ENCODE measurements at regions not wholly inside any gene's neighbourhood (a gene's known extent, or its start where the extent isn't known, plus 50 kb on each side); places are given as distances from the start of the nearest gene placed in this dataset.
A peak's percentile ranks its signal among the peaks of the same experiment; 100 is the strongest.

DNA sequence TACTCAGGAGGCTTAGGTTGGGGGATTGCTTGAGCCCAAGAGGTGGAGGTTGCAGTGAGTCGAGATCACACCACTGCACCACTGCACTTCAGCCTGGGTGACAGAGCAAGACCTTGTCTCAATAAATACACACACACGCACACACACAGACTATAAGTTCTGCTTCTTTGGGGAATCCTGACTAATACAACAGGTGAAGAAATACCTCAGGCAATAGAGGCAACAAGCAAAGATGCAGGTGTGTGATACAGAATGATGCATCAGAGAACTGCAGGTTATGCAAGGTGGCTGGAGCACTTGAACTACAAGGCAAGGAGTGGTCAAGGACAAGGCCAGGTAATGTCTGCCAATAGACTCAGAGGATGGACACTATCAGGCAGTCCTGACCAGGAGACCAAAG lies 117.6 kb upstream of the ZNF678 start:
- in situ Hi-C loops (cut with MboI; ENCODE audit: low pct_unique_long_range_greater_than_20kb in 2 of 9, low sequenced_read_pairs in 9 of 9, unreplicated experiment in 9 of 9) = loop anchor here in 5 of 9 experiments (25.0 kb wide), 4 partner anchors 108 to 808 kb away; partner anchors contain the start of gene CDC42BPA (in 1 of the 5)
- H3K27ac ChIP-seq = no peak overlapping the region
- peaks cover 0 to 4% of the 10 kb centered on the region in 2 donors for H3K4me1 ChIP-seq (replicated peaks in 1 of 2)
- no peak for ATAC-seq (replicated peaks in 6 of 8)
- no peak overlapping the region for H3K4me3 ChIP-seq
- WGBS, 10 experiments = 81 to 100% (median 100%) methylated on average over 1 to 2 of the region's 2 CpGs; no CpG with 5 or more reads in 5 of the 10 experiments

GRCh38 chr1:227445092-227445674 lies 118.2 kb upstream of the ZNF678 start:
- WGBS, 10 experiments = 0 to 100% (median 69%) methylated on average over 1 to 4 of the region's 4 CpGs
- in situ Hi-C loops (cut with MboI; ENCODE audit: low pct_unique_long_range_greater_than_20kb in 2 of 9, low sequenced_read_pairs in 9 of 9, unreplicated experiment in 9 of 9) = loop anchor here in 5 of 9 experiments (25.0 kb wide), 4 partner anchors 108 to 808 kb away; partner anchors contain the start of gene CDC42BPA (in 1 of the 5)

DNA sequence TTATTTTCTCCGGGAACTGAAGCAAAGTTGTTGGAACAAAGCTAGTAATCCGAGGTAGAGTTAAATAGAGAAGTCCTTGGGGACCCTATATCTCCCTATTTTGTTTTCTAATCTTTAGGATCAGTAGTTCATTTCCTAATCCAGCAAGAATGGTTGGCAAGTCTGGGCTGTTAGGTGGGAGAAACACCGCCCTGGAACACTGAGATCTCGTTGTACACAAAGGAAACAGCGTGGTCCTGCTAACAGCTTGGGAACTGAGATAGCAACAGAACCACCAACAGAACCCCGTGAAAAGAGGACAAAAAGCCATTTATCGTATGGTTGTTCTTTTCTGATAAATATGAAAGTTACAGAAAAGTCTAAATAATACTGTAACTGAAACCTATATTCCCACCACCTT lies 121.9 kb upstream of the CDC42BPA start:
- WGBS, 10 experiments = 34 to 90% (median 79%) methylated on average over 2 to 7 of the region's 7 CpGs
- ATAC-seq (replicated peaks in 6 of 8) = no peak
- in situ Hi-C loops (cut with MboI; ENCODE audit: low pct_unique_long_range_greater_than_20kb in 2 of 9, low sequenced_read_pairs in 9 of 9, unreplicated experiment in 9 of 9) = loop anchor here in 5 of 9 experiments (25.0 kb wide), 4 partner anchors 103 to 803 kb away; partner anchors contain the start of gene CDC42BPA (in 1 of the 5)
- Histone ChIP-seq H3K4me1 (replicated peaks in 1 of 2) (no peaks in the 10 kb centered on the region), H3K27ac (no peak overlapping the region), H3K4me3 (no peak overlapping the region)

More at GRCh38 chr1:227445092-227445674, 118.2 kb upstream of the ZNF678 start:
- no peak overlapping the region for H3K27ac ChIP-seq
- H3K4me1 ChIP-seq (replicated peaks in 1 of 2) = peaks cover 0 to 4% of the 10 kb centered on the region in 2 donors
- no peak overlapping the region for H3K4me3 ChIP-seq
- ATAC-seq (replicated peaks in 6 of 8) = no peak

GRCh38 chr1:227437495-227438008 lies 119.3 kb upstream of the CDC42BPA start:
- peak; percentile 57 to 88 (median 78) for ATAC-seq (replicated peaks in 6 of 8)
- Histone ChIP-seq H3K4me3 (peak overlapping the region in 1 of 5 donors; percentile 17), H3K4me1 (replicated peaks in 1 of 2) (no peaks in the 10 kb centered on the region), H3K27ac (no peak overlapping the region)
- 0 to 44% (median 32%) methylated on average over 2 to 7 of the region's 7 CpGs; no CpG with 5 or more reads in 2 of the 10 experiments for WGBS, 10 experiments
- in situ Hi-C loops (cut with MboI; ENCODE audit: low pct_unique_long_range_greater_than_20kb in 2 of 9, low sequenced_read_pairs in 9 of 9, unreplicated experiment in 9 of 9) = loop anchor here in 6 of 9 experiments (10.0 to 25.0 kb wide), 5 partner anchors 100 to 803 kb away; partner anchors contain the start of gene CDC42BPA (in 1 of the 6)

DNA sequence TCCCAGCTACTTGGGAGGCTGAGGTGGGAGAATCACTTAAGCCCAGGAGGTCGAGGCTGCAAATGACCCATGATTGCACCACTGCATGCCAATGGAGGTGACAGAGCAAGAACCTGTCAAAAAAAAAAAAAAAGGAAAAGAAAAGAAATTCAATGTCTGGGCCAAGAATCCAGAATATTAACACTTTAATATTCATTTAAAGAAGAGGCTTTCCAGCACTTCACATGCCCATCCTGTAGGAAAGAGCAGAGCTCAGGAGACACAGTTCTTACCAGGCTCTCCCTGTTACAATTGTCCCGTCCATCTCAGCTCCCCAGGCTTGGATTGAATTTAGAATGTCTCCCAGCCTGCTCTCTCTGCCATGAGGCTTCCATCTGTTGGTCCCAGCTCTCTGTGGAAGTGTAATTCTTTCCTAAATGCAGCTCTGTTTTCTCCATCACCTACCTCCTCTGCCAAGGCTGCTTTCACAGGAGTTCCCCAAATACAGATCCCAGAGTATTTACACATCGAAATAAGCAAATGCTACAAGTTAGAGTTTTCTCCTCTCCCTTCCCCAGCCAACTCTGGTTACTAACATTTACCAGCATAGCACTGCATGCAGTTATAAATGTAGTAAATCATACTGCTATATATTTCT lies 116.6 kb upstream of the CDC42BPA start:
- Histone ChIP-seq H3K4me3 (no peak overlapping the region), H3K27ac (no peak overlapping the region), H3K4me1 (replicated peaks in 1 of 2) (peaks cover 8 to 13% of the 10 kb centered on the region in 2 donors)
- in situ Hi-C loops (cut with MboI; ENCODE audit: low pct_unique_long_range_greater_than_20kb in 2 of 9, low sequenced_read_pairs in 9 of 9, unreplicated experiment in 9 of 9) = loop anchor here in 6 of 9 experiments (10.0 to 25.0 kb wide), 5 partner anchors 98 to 800 kb away; partner anchors contain the start of gene CDC42BPA (in 1 of the 6)
- ATAC-seq (replicated peaks in 6 of 8) = no peak
- 0 to 100% (median 81%) methylated on average over 1 to 3 of the region's 3 CpGs; no CpG with 5 or more reads in 1 of the 10 experiments for WGBS, 10 experiments

DNA sequence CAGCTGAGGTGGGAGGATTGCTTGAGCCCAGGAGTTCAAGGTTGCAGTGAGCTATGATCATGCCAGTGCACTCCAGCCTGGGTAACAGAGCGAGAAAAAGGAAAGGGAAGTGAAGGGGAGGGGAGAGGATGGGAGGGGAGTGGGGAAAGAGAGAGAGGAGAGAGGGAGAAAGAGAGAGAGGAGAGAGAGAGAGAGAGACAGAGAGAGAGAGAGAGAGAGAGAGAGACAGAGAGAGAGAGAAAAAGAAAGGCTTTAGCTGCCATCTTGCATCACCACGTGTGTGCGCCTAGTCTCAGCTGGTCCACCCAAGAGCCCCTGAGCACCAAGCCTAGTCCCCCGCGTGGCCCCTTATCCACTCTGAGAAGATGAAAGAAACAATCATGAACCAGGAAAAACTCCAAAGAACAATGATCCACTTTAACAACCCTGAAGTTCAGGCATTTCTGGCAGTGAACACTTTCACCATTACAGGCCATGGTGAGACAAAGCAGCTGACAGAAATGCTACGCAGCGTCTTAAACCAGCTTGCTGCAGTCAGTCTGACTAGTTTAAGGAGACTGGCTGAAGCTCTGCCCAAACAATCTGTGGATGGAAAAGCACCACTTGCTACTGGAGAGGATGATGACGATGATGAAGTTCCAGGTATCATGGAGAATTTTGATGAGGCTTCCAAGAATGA lies 115.5 kb upstream of the CDC42BPA start:
- in situ Hi-C loops (cut with MboI; ENCODE audit: low pct_unique_long_range_greater_than_20kb in 2 of 9, low sequenced_read_pairs in 9 of 9, unreplicated experiment in 9 of 9) = loop anchor here in 6 of 9 experiments (10.0 to 25.0 kb wide), 5 partner anchors 97 to 799 kb away; partner anchors contain the start of gene CDC42BPA (in 1 of the 6)
- Histone ChIP-seq H3K4me1 (replicated peaks in 1 of 2) (peaks cover 12 to 24% of the 10 kb centered on the region in 2 donors), H3K27ac (no peak overlapping the region)

GRCh38 chr1:227432981-227433380 lies 114.7 kb upstream of the CDC42BPA start:
- no peak overlapping the region for H3K27ac ChIP-seq
- ATAC-seq (replicated peaks in 6 of 8) = no peak
- WGBS, 10 experiments = 83 to 100% (median 96%) methylated on average over 1 to 3 of the region's 3 CpGs; no CpG with 5 or more reads in 3 of the 10 experiments
- in situ Hi-C loops (cut with MboI; ENCODE audit: low pct_unique_long_range_greater_than_20kb in 2 of 9, low sequenced_read_pairs in 9 of 9, unreplicated experiment in 9 of 9) = loop anchor here in 6 of 9 experiments (10.0 to 25.0 kb wide), 5 partner anchors 96 to 798 kb away; partner anchors contain the start of gene CDC42BPA (in 1 of the 6)
- H3K4me1 ChIP-seq (replicated peaks in 1 of 2) = peaks cover 12 to 24% of the 10 kb centered on the region in 2 donors
- no peak overlapping the region for H3K4me3 ChIP-seq

More for the DNA sequence above, 115.5 kb upstream of the CDC42BPA start:
- 80 to 100% (median 94%) methylated on average over 1 to 6 of the region's 8 CpGs; no CpG with 5 or more reads in 1 of the 10 experiments for WGBS, 10 experiments
- no peak for ATAC-seq (replicated peaks in 6 of 8)
- no peak overlapping the region for H3K4me3 ChIP-seq

- peak overlapping the region; percentile 75 to 83 for H3K27ac ChIP-seq
- 33 to 100% (median 100%) methylated on average over 1 of the region's 1 CpG; no CpG with 5 or more reads in 4 of the 10 experiments for WGBS, 10 experiments
- H3K4me1 ChIP-seq (replicated peaks in 1 of 2) = peaks cover 12 to 24% of the 10 kb centered on the region in 2 donors
- no peak for ATAC-seq (replicated peaks in 6 of 8)
- no peak overlapping the region for H3K4me3 ChIP-seq
- in situ Hi-C loops (cut with MboI; ENCODE audit: low pct_unique_long_range_greater_than_20kb in 2 of 9, low sequenced_read_pairs in 9 of 9, unreplicated experiment in 9 of 9) = loop anchor here in 6 of 9 experiments (10.0 to 25.0 kb wide), 5 partner anchors 95 to 797 kb away; partner anchors contain the start of gene CDC42BPA (in 1 of the 6)
These were observed 113.9 kb upstream of the CDC42BPA start for GRCh38 chr1:227432181-227432535.

- 0 to 82% (median 53%) methylated on average over 1 to 13 of the region's 13 CpGs for WGBS, 10 experiments
- Histone ChIP-seq H3K27ac (peak overlapping the region in 1 of 2 donors; percentile 4), H3K4me3 (no peak overlapping the region), H3K4me1 (replicated peaks in 1 of 2) (peaks cover 12 to 24% of the 10 kb centered on the region in 2 donors)
- peak in 7 of 8 experiments; percentile 4 to 78 (median 11) for ATAC-seq (replicated peaks in 6 of 8)
- in situ Hi-C loops (cut with MboI; ENCODE audit: low pct_unique_long_range_greater_than_20kb in 2 of 9, low sequenced_read_pairs in 9 of 9, unreplicated experiment in 9 of 9) = loop anchor here in 6 of 9 experiments (10.0 to 25.0 kb wide), 5 partner anchors 92 to 795 kb away; partner anchors contain the start of gene CDC42BPA (in 1 of the 6)
These were observed 111.4 kb upstream of the CDC42BPA start for GRCh38 chr1:227429447-227430359.

DNA sequence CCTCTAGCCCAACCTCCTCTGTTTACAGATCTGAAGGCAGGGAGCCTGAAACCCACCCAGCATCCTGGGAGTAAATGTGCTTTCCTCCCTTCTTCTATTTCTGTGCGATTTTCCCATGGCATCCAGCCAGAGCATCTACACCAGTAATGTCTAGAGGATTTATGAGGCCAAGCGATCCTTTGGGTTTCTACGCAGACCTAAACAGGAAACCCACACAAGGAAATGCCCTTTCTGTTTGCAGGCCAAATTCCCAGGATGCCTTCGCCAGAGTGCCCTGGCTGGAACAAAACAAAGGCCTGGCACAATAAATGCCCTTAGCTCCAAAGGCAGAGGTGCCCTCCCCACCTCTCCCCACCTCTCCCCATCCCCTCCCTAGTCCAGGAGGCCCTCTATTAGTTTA lies 110.5 kb upstream of the CDC42BPA start:
- in situ Hi-C loops (cut with MboI; ENCODE audit: low pct_unique_long_range_greater_than_20kb in 2 of 9, low sequenced_read_pairs in 9 of 9, unreplicated experiment in 9 of 9) = loop anchor here in 5 of 9 experiments (25.0 kb wide), 4 partner anchors 92 to 792 kb away; partner anchors contain the start of gene CDC42BPA (in 1 of the 5)
- 13 to 100% (median 67%) methylated on average over 1 to 4 of the region's 4 CpGs; no CpG with 5 or more reads in 4 of the 10 experiments for WGBS, 10 experiments
- Histone ChIP-seq H3K4me1 (replicated peaks in 1 of 2) (peaks cover 12 to 24% of the 10 kb centered on the region in 2 donors), H3K4me3 (no peak overlapping the region), H3K27ac (no peak overlapping the region)
- ATAC-seq (replicated peaks in 6 of 8) = peak in 3 of 8 experiments; percentile 23 to 69 (median 40)

- peaks cover 12 to 24% of the 10 kb centered on the region in 2 donors for H3K4me1 ChIP-seq (replicated peaks in 1 of 2)
- ATAC-seq (replicated peaks in 6 of 8) = no peak
- 71 to 100% (median 92%) methylated on average over 1 of the region's 1 CpG; no CpG with 5 or more reads in 2 of the 10 experiments for WGBS, 10 experiments
- H3K27ac ChIP-seq = no peak overlapping the region
- no peak overlapping the region for H3K4me3 ChIP-seq
- in situ Hi-C loops (cut with MboI; ENCODE audit: low pct_unique_long_range_greater_than_20kb in 2 of 9, low sequenced_read_pairs in 9 of 9, unreplicated experiment in 9 of 9) = loop anchor here in 5 of 9 experiments (25.0 kb wide), 4 partner anchors 90 to 790 kb away; partner anchors contain the start of gene CDC42BPA (in 1 of the 5)
These were observed 109.1 kb upstream of the CDC42BPA start for GRCh38 chr1:227427411-227427810.

All from motor neuron (in vitro differentiated cells).